Endothelial cell of umbilical vein (primary cell): ENCODE measurements at regions not wholly inside any gene's neighbourhood (a gene's known extent, or its start where the extent isn't known, plus 50 kb on each side); places are given as distances from the start of the nearest gene placed in this dataset.

Experiments
- EZH2 ChIP-seq: IDR thresholded peaks from 2 replicates; pipeline ENCODE4 v1.6.1; 2012; ENCODE audit warnings: borderline replicate concordance, low read depth, mild to moderate bottlenecking, moderate library complexity, low read length, inconsistent platforms; ENCODE audit not compliant: severe bottlenecking
- GATA2 ChIP-seq: IDR thresholded peaks from 2 replicates; pipeline ENCODE4 v1.7.0; 2011; ENCODE audit warnings: low read depth, mild to moderate bottlenecking, moderate library complexity, mixed read lengths, low read length; ENCODE audit not compliant: insufficient read length, insufficient read depth
- JUN ChIP-seq: IDR thresholded peaks from 2 replicates; pipeline ENCODE4 v1.6.1; 2011; ENCODE audit warnings: borderline replicate concordance, low read depth; ENCODE audit not compliant: insufficient read length, insufficient read depth
- MAX ChIP-seq: IDR thresholded peaks from 2 replicates; pipeline ENCODE4 v1.6.1; 2011; ENCODE audit not compliant: insufficient read depth, insufficient read length
- MYC ChIP-seq: IDR thresholded peaks from one replicate; pipeline ENCODE4 v1.6.1; 2011; ENCODE audit warnings: mild to moderate bottlenecking, low read depth, low read length
- POLR2A ChIP-seq: IDR thresholded peaks from 2 replicates; pipeline ENCODE4 v1.6.1; 2012; ENCODE audit warnings: low read depth, mild to moderate bottlenecking, control low read depth, low read length
- POLR2AphosphoS5 ChIP-seq: IDR thresholded peaks from 2 replicates; pipeline ENCODE4 v1.6.1; 2012; ENCODE audit warnings: low read depth, mild to moderate bottlenecking, control low read depth, low read length, moderate library complexity; ENCODE audit not compliant: insufficient read depth
- TF ChIP-seq, protein P1 (sequence below), 2 donors: IDR thresholded peaks; 1 replicate in 1 of 2; 2 replicates in 1 of 2; pipeline ENCODE4 v1.5.1; 2011; ENCODE audit warnings: low read length in 2 of 2, mild to moderate bottlenecking in 2 of 2, moderate library complexity in 2 of 2, control low read depth in 1 of 2, inconsistent platforms in 1 of 2, low read depth in 1 of 2; ENCODE audit not compliant: insufficient read depth in 1 of 2; ENCODE audit errors: extremely low read depth in 1 of 2

DNA sequence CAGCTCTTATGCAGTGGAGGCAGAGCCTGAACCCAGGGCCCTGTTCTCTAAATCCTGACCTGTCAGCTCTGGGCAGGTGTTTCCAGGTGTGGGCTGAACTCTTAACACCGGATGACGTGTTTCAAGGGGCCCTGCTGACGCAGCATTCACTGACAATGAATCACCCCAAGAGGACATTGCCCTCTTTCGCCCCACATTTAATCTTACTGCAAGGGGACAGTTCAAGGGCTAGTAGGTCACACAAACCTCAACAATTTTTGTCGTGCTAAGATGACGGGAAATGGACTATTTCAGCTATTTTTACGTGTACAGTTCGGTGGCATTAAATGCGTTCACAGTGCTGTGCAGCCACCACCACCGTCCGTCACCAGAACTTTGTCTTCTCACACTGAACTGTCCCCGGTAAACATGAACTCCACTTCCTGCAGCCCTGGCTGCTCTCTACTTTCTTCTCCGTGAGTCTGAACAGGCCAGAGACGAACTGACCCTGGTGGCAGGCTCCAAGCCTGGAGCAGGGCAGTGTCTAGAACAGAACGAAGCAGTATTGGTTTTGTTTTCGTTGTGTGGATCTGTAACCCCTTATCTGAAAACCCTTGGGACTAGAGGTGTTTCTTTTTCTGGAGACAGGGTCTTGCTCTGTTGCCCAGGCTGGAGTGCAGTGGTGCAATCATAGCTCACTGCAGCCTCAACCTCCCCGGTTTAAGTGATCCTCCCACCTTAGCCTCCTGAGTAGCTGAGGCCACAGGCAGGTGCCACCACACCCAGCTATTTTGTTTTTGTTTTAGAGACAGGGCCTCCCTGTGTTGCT is 88.4 kb upstream of the CIBAR2 start:
- no peak for TF ChIP-seq POLR2AphosphoS5
- TF ChIP-seq, protein P1, sequence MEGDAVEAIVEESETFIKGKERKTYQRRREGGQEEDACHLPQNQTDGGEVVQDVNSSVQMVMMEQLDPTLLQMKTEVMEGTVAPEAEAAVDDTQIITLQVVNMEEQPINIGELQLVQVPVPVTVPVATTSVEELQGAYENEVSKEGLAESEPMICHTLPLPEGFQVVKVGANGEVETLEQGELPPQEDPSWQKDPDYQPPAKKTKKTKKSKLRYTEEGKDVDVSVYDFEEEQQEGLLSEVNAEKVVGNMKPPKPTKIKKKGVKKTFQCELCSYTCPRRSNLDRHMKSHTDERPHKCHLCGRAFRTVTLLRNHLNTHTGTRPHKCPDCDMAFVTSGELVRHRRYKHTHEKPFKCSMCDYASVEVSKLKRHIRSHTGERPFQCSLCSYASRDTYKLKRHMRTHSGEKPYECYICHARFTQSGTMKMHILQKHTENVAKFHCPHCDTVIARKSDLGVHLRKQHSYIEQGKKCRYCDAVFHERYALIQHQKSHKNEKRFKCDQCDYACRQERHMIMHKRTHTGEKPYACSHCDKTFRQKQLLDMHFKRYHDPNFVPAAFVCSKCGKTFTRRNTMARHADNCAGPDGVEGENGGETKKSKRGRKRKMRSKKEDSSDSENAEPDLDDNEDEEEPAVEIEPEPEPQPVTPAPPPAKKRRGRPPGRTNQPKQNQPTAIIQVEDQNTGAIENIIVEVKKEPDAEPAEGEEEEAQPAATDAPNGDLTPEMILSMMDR (IDR thresholded peaks at IDR 0.05; ENCODE audit: extremely low read depth in 1 of 2, insufficient read depth in 1 of 2, low read depth in 1 of 2, low read length in 2 of 2), result no peak
- no peak for TF ChIP-seq GATA2
- no peak for TF ChIP-seq EZH2
- no peak for TF ChIP-seq JUN
- TF ChIP-seq POLR2A, result no peak
- TF ChIP-seq MAX, result no peak
- no peak for TF ChIP-seq MYC
